Calu3 (cell line): ENCODE measurements at regions not wholly inside any gene's neighbourhood (a gene's known extent, or its start where the extent isn't known, plus 50 kb on each side); places are given as distances from the start of the nearest gene placed in this dataset.

ENCODE experiments used
- BruUV-seq: library from RNA; stranded (reverse); fragments of 400-500 nt; replicated peaks from 2 replicates; lab custom pipeline; 2021; lab: Mats Ljungman, UMichigan
- CTCF ChIA-PET: fragments of 300-600 bp; sonication (Branson Sonifier 250); formaldehyde crosslinking; loops from one replicate; lab custom pipeline; 2022; ENCODE audit warnings: antibody characterized with exemption; lab: Charles Lee
- DNase-seq: peaks from one replicate; pipeline ENCODE4 v3.0.0; 2022
- H3K27ac Mint-ChIP-seq: one replicate; pipeline ENCODE4 v1.8.0; 2022; ENCODE audit warnings: mixed read lengths; ENCODE audit not compliant: unreplicated experiment
- H3K27me3 Mint-ChIP-seq: one replicate; pipeline ENCODE4 v1.8.0; 2022; ENCODE audit warnings: mixed read lengths; ENCODE audit not compliant: unreplicated experiment
- H3K36me3 Mint-ChIP-seq: one replicate; pipeline ENCODE4 v1.8.0; 2022; ENCODE audit warnings: mild to moderate bottlenecking, moderate library complexity, mixed read lengths; ENCODE audit not compliant: insufficient read depth, unreplicated experiment
- H3K4me1 Mint-ChIP-seq: one replicate; pipeline ENCODE4 v1.8.0; 2022; ENCODE audit warnings: mild to moderate bottlenecking, low read depth, mixed read lengths; ENCODE audit not compliant: unreplicated experiment
- H3K4me3 Mint-ChIP-seq: one replicate; pipeline ENCODE4 v1.8.0; 2022; ENCODE audit warnings: mild to moderate bottlenecking, low read depth, moderate library complexity, mixed read lengths; ENCODE audit not compliant: unreplicated experiment
- H3K9me3 Mint-ChIP-seq: one replicate; pipeline ENCODE4 v1.8.0; 2022; ENCODE audit warnings: low read depth, mixed read lengths; ENCODE audit not compliant: unreplicated experiment
- CTCF ChIP-seq: fragments of 200-600 bp; IDR thresholded peaks from one replicate; pipeline ENCODE4 v1.8.0; 2022; ENCODE audit warnings: antibody characterized with exemption; ENCODE audit not compliant: unreplicated experiment
- intact Hi-C: fragments of 100-400 bp; cut with micrococcal nuclease; formaldehyde crosslinking; loops from one replicate; pipeline ENCODE4 v1.10.0; 2022; ENCODE audit not compliant: unreplicated experiment

GRCh38 chr10:24034571-24034970, 174.4 kb upstream of the KIAA1217 start:
- Mint-ChIP-seq H3K36me3 (no peaks in the 10 kb centered on the region), H3K4me1 (peaks cover 8% of the 10 kb centered on the region), H3K9me3 (no peaks in the 10 kb centered on the region), H3K4me3 (no peak overlapping the region), H3K27ac (no peak overlapping the region), H3K27me3 (no peaks in the 10 kb centered on the region)
- intact Hi-C loops: no loop called here
- no TSS peak for BruUV-seq
- DNase-seq: peak; percentile 8
- TF ChIP-seq CTCF: no peak
- CTCF ChIA-PET: interaction anchor here (0.7 kb wide), 2 partner anchors 30 to 147 kb away, joined by 3 to 4 read pairs; no protein-coding TSS in a partner anchor

DNA sequence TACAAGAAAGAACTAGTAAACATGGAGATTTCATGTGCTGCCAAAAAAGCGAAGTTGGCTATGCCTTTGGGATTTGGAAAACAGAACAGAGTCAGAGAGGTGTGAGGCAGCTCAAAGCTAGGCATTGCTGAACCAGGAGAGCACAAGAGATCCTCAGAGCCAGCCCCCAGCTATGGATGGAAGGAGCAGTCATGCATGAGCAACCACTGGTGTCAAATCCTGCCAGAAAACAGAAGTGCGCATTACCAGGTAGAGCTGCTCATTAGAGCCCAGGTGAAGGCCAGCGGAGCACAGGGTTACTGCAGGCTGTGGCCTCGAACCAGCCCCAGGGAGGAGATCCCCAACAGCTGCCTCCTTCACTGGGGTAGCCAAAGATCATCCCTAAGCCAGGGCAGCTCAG, 173.2 kb upstream of the KIAA1217 start:
- CTCF ChIA-PET: interaction anchor here (0.6 kb wide), 1 partner anchor 9 kb away, joined by 3 read pairs; no protein-coding TSS in a partner anchor
- no TSS peak for BruUV-seq

DNA sequence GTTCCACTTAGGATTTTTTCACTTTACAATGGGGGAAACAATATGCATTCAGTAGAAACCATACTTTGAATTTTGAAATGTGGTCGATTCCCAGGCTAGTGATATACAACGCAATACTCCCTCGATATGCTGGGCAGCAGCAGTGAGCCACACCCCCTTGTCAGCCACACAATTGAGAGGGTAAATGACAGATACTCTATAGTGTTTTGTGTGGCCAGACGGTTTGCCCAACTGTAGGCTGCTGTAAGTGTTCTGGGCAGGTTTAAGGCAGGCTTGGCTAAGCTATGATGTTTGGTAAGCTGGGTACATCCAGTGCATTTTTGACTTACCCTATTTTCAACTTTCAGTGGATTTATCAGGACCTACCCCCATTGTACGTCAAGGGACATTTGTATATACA, 169.6 kb upstream of the KIAA1217 start:
- no peak for DNase-seq
- H3K9me3 Mint-ChIP-seq: no peaks in the 10 kb centered on the region
- CTCF ChIA-PET: no interaction called here
- H3K4me1 Mint-ChIP-seq: peaks cover 5% of the 10 kb centered on the region
- no peak overlapping the region for H3K4me3 Mint-ChIP-seq
- no peak overlapping the region for H3K27ac Mint-ChIP-seq
- TF ChIP-seq CTCF: no peak
- H3K27me3 Mint-ChIP-seq: no peaks in the 10 kb centered on the region
- BruUV-seq: no TSS peak
- intact Hi-C loops: no loop called here
- no peaks in the 10 kb centered on the region for H3K36me3 Mint-ChIP-seq

More for the DNA sequence above, 173.2 kb upstream of the KIAA1217 start:
- H3K4me3 Mint-ChIP-seq: no peak overlapping the region
- peaks cover 8% of the 10 kb centered on the region for H3K4me1 Mint-ChIP-seq
- H3K9me3 Mint-ChIP-seq: no peaks in the 10 kb centered on the region
- no peak for TF ChIP-seq CTCF
- no peaks in the 10 kb centered on the region for H3K36me3 Mint-ChIP-seq
- no peaks in the 10 kb centered on the region for H3K27me3 Mint-ChIP-seq
- intact Hi-C loops: no loop called here
- H3K27ac Mint-ChIP-seq: no peak overlapping the region
- DNase-seq: no peak

DNA sequence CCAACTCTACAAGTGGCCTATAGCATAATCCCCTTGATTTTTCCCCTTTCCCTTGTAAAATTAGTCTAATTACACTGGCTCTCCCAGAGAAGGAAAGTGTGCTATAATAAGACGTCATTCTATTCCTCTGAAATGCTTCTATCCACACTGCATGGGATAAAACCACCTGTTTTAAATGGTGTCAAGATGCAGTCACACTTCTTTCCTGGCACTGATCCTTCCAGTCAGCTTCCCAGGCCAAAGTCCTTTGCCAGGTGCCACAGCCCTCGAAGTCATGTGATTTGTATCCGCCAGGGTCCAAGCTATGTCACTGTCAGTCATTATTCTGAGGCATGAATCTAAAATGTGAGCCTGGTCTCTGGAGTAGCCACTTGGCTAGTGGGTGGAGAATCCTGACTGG, 169.0 kb upstream of the KIAA1217 start:
- no peaks in the 10 kb centered on the region for H3K36me3 Mint-ChIP-seq
- H3K27ac Mint-ChIP-seq: no peak overlapping the region
- BruUV-seq: no TSS peak
- no peaks in the 10 kb centered on the region for H3K27me3 Mint-ChIP-seq
- H3K9me3 Mint-ChIP-seq: no peaks in the 10 kb centered on the region
- intact Hi-C loops: no loop called here
- H3K4me1 Mint-ChIP-seq: no peaks in the 10 kb centered on the region
- CTCF ChIA-PET: no interaction called here
- no peak for TF ChIP-seq CTCF
- no peak for DNase-seq
- no peak overlapping the region for H3K4me3 Mint-ChIP-seq
